Mesenteric fat pad (tissue), 1 donor: ENCODE measurements at regions not wholly inside any gene's neighbourhood (a gene's known extent, or its start where the extent isn't known, plus 50 kb on each side); places are given as distances from the start of the nearest gene placed in this dataset.

Source experiments
- DNase-seq: peaks from one replicate; pipeline ENCODE4 v3.0.0-alpha.2; 2020; ENCODE audit warnings: low spot score
- donor health status: DM: yes; HTN: yes; CAD: no.

- DNase-seq: no peak
These were observed 138.3 kb upstream of the SMIM23 start for GRCh38 chr5:171647043-171647903.

DNA sequence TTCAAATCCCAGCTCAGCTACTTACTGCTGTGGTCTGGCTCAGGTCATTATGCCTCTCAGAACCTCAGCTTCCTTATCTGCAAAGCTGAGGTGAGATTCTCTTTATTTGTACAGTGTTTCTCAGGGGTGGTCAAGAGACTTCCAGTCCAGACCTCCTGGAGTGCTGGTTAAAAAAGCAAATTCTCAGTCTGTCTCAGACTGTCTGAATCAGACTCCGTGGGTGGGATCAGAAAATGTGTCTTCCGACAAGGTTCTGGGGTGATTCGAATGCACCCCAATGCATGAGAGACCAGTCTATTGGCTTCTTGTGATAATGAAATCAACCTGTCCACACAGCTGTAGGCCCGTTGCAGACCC lies 137.7 kb upstream of the SMIM23 start:
- DNase-seq: no peak

DNA sequence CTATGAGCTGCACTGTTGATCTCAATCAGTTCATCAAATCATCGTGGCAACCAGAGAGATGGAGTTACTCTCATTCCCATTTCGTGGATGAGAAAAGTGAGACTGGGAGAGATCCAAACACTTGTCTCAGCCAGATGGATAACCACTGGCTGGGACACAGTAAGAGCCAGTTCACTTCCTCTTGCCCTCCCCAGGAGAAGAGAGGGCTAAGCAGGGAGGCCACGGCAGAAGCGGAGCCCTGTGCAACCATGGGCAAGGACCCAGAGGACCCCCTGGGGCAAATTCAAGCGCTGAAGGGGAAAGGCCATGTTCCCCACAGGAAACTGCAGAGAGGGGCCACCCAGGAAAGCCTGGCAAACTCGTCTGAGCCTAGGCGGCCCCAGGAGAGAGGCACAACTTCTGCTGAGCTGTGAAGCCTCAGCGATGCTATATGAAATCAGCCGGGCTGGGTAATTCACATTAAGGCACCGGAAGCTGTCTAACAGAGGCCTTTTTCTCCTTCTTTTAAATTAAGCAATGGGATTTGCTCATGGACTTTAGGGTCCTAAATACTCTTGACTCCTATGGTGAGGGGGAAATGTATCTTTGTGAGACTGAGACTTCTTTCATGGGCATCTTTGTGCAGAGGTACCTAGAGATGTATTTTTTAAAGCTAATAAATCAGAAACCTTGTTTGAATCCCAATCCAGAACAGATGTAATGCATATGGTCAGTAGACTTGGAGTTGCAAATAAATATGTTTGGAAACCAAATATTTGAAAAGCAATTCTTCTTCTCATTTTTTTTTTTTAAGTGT lies 137.1 kb upstream of the SMIM23 start:
- DNase-seq: no peak

DNA sequence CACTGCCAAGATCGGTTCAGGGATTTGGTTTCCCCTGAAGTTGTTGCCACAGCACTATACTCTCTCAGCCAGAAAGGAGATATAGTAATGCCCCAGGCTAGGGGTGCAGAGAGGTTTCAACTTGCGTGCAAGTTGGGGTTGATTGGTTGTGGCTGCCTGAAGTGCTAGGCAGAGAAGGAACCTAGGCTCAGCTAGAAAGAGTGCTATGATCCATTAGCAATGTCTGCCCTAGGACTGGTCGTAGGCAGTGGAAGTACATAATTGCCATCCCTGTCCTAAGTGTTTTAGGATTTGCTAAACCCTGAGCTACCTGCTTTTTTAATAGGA lies 136.6 kb upstream of the SMIM23 start:
- DNase-seq: no peak

GRCh38 chr5:171650597-171650996 lies 135.0 kb upstream of the SMIM23 start:
- no peak for DNase-seq

- no peak for DNase-seq
These were observed 134.5 kb upstream of the SMIM23 start for GRCh38 chr5:171651102-171651501.

- no peak for DNase-seq
These were observed 130.7 kb upstream of the SMIM23 start for GRCh38 chr5:171654881-171655280.

DNA sequence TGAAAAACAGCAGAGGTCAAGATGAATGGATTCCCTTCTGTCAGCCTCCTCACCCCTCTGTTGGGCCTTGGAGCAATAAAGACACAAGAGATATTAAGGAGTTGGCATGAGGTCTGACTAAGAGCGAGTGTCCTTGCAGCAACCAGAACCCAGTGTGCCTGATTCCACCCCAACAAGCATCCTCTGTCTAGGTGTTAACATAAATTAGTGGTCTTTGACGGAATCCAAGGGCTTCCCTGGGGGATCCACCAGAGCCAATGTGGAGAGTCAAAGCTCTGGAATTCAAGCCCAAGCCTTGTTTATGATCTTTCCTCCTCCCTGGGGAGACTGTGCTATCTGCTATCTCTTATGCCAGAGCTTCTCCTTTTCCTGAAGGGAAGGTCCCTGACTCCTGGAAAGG lies 128.1 kb upstream of the SMIM23 start:
- no peak for DNase-seq

GRCh38 chr5:171659896-171660295 lies 125.7 kb upstream of the SMIM23 start:
- DNase-seq: no peak

GRCh38 chr5:171660434-171660833 lies 125.2 kb upstream of the SMIM23 start:
- no peak for DNase-seq

- DNase-seq: no peak
These were observed 124.5 kb upstream of the SMIM23 start for GRCh38 chr5:171661143-171661542.

DNA sequence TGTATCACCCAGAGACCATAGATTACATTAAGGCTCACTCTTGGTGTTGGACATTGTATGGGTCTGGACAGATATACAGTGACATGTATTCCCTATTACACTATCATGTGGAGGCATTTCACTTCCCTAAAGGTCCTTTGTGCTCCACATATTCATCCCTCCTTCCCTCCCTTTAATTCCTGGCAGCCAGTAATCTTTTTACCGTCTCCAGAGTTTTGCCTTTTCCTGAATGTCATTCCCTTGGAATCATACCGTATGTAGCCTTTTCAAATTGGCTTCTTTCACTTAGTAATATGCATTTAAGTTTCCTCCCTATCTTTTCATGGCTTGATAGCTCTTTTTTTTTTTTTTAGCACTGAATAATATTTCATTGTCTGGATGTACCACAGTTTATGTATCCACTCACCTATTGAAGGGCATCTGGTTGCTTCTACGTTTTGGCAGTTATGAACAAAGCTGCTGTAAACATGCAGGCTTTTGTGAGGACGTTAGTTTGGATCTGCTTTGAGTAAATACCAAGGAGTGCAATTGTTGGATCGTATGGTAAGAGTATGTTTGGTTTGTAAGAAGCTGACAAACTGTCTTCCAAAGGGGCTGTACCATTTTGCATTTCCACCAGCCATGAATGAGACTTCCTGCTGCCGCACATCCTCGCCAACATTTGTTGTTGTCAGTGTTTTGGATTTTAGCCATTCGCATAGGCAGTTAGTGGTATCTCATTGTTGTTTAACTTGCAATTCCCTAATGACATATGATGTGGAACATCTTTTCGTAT lies 122.1 kb upstream of the SMIM23 start:
- DNase-seq: no peak

DNA sequence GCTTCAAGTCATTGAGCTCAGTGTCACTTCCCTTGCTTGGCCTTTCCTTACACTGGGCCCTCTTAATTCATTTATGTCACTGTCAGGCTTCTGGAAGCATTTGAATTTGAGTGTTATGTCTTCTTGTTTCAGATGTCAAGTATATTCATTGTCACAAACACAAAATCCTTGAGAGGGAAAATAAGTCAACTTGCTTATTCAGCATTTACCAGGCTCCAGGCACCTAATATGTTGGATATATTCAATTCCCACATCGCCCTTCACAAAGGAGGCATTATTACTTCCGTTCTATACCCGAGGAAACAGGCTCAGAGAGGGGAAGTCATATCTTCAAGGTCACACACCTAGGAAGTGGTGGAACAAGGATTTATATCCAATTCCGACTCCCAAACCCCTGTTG lies 121.1 kb upstream of the SMIM23 start:
- no peak for DNase-seq

DNA sequence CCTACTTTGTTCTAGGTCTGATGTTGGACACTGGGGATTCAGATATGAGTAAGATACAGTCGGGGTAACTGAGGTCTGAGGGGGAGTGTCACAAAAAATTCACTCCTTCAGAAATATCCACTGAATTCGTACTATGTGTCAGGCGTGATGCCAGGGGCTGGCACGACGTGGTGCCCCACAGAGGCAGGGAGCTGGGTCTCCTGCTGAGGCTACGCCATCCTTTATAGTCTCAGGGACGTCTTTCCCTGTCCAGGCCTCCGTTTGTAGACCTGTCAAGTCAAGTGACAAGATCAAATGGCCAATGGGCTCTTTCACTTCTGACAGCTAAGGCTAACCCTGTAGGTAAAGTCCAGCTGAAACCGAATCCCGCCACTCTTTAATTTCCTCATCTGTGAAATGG lies 118.8 kb upstream of the SMIM23 start:
- no peak for DNase-seq

GRCh38 chr5:171667341-171668096 lies 118.1 kb upstream of the SMIM23 start:
- no peak for DNase-seq

DNA sequence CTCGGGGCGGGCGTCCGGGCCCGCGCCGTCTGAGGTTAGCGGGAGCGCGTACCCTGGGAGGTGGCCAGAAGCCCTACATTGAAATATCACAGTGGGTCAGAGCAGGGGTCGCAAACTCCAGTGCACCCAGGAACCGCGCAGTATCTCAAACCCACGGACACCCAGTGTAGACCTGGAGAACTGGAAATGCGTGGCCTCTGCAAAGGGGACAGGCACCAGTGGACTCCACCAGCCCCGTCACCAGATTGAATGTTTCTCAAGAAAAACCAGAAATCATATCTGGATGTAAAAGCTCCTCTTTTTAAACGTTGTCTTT lies 117.6 kb upstream of the SMIM23 start:
- DNase-seq: no peak

DNA sequence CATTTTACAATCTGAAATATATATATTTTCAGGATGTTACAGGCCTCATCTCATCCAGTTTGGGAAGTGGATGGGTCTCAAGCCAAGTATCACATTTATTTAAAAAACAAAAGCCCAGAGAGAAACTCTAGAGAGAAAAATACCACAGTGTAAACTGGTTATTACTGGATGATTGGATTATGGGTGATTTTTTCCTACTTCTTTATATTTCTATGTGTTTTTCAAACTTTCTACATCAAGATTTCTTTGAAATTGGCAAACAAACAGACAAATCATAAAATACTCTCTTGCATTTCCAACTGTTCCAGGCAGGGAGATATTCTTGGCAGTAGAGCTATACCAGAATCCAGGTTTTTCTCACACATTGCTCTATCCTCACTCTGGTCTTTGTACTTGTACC lies 116.0 kb upstream of the SMIM23 start:
- DNase-seq: no peak

DNA sequence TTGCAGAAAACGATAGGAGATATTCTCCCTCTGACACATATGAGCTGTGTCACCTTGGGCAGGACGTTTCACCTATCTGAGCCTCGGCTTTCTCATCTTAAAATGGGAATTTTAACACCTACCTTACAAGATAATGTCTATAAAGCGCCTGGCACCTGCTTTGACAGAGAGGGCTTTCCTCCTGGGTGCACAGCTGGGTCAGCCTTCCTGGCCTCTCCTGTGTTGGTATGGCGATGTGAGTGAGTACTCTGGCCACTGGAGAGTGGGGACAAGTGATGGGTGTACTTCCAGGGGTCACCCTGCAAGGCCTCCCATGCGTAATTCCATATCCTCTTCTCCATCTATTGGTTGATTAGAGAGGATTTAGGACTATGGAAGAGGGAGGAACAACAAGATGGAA lies 113.1 kb upstream of the SMIM23 start:
- DNase-seq: no peak

- no peak for DNase-seq
These were observed 112.3 kb upstream of the SMIM23 start for GRCh38 chr5:171673328-171673727.

DNA sequence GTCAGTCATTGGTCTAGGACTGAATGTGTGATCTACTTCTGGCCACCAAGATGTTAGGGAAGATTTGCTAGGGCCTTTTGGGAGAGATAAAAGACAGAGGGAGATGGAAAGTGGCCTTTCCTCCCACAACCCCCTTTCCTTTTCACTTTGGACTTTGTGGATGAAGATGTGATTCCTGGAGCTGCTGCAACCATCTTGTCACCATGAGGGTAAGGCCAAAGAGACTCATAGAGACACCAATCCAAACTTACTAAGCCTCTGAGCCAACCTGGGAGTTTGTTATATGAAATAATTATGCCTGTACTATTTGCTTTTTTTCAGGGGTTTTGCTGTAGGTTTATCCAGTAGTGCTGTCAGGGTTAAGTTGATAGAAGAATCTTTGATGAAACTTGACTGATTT lies 111.8 kb upstream of the SMIM23 start:
- DNase-seq: no peak

DNA sequence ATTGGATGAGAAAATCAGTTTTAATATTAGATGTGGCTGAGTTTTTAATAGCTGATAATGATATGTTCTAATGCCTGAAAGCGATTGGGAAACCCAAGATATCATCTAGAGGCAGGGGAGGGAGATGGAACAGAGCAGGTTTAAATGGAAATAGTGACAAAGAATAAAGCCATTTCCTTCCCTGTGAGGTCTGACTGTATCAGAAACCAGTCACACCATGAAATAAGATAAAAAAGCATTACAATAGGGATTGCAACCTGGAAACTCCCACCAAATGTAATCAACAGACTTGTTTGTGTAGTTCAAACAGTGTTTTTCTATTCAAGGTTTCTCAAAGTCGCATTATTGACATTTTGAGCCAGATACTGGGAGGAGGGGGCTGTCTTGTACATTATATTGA lies 110.1 kb upstream of the SMIM23 start:
- no peak for DNase-seq
